OCI-M2 (cell line): ENCODE measurements at regions not wholly inside any gene's neighbourhood (a gene's known extent, or its start where the extent isn't known, plus 50 kb on each side); places are given as distances from the start of the nearest gene placed in this dataset.
"Not testable (repeated sequence)": the region's sequence is repeated elsewhere in the genome, so short reads cannot be mapped to it uniquely, and the experiment has no call there.

Source experiments
- DNase-seq: peaks from one replicate; lab custom pipeline; 2025; ENCODE audit not compliant: unreplicated experiment; lab: John Stamatoyannopoulos, UW

DNA sequence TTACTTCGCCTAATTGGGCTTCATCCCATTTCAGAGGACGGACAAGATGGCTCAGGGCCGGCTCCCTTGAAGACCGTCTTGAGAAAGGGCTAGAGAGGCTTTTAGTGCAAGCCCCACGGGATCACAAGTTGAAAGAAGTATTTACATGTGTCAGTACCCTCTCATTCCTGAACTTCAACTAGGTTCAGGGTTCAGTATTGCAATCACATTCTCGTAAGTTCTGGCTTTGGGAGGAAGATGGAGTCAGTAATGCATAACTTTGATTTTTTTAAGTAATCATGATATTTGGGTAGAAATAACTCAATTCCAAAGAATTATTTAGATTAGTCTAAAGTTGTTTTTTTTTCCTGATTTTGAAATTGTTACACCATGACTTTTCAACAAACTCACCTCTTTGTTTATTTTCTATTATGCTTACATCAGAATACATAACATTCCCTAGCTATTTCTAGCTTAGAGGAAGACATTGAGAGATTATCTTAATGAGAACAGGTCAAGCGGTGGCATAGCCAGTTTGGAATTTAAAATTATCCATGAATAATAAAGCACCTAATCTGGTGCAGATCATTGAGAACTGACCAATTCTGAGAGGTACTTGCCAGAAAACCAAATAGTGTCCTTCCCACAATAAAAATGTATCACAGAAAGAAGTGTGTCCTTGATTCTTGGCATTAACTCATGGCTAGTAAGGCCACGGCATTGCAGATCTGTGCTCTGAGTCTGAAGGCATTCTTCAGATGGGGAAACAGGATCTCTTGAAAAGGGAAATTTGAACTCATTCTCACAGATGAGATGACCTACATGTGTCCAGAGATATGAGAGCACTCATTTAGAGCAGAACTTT is 92.1 kb upstream of the BLID start:
- DNase-seq: no peak

DNA sequence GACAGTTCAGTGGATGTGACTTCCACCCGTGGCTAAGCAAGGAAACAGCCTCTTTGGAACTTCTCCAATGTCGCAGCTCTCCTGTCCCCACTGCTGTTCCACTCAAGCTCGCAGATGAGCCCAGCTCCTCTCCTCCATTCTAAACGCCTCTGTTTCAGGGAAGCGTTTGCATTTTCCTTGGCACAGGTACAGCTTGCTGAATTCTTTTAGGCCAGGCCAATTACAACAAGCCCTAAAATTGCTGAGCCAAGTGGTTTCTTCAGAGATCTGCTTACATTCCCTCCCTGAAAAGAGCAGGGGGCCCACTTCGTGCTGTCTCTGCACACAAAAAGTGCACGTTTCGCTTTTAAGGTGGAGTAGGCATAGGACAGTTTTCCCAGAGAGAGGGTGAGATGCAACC is 91.5 kb upstream of the BLID start:
- DNase-seq: no peak

DNA sequence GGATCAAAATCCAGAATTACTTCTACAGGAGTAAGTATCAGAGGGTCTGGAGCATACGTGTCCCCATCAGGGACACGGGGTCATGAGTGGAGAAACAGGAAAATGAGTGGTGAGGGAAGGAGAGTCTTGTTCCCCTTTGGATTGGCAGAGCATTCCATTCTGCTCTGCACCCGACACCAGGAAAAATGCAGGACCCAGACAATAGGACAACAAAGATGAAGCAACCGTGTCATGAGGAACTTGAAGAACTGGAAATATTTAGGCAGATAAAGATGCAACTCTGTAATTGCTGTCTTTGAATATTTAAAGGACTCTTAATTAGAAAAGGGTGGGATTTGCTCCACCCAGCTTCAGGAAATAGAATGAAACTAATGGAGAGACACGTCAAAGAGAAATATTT is 89.0 kb upstream of the BLID start:
- no peak for DNase-seq

DNA sequence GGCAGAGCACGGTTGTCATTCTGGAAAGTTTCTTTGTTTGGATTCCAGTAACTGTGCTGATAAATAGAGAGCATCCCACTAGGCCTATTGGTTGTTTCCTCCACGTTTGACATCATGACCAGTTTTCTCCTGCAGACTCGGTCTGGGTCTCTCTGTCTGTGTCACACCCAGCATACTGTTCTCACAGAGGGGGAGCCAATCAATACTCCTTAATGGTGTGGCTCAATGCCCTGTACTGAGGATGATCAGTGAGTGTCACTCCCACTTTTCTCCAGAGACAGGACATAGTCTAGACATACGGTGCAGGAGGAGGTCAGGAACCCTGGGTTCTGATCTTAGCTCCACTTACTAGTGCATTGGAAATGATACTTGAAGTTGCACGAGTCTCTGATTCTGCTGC is 88.2 kb upstream of the BLID start:
- no peak for DNase-seq

DNA sequence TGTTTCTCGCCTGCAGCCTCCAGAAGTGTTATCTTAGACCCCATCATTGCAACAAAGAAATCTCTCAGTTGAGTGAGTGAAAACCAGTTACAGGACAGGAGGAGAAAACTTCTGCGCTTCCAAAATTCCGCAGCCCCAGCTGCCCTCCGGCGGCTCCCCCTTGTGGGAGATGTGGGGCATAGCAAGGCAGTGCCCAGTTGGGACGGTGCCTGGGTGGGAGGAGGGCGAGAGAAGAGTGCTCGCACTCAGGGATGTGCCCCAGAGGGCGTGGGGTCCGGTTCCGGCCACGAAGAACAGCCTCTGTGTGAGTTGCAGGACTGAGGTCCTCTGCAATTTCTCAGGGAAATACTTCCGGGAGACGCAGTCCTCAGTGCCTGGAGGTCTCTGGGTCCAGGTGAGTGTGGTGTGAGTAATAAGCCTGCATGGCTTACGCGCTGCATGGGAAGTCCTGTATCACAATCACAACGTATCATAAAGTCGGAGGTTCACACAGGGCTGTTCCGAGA is 87.0 kb upstream of the BLID start:
- DNase-seq: no peak

DNA sequence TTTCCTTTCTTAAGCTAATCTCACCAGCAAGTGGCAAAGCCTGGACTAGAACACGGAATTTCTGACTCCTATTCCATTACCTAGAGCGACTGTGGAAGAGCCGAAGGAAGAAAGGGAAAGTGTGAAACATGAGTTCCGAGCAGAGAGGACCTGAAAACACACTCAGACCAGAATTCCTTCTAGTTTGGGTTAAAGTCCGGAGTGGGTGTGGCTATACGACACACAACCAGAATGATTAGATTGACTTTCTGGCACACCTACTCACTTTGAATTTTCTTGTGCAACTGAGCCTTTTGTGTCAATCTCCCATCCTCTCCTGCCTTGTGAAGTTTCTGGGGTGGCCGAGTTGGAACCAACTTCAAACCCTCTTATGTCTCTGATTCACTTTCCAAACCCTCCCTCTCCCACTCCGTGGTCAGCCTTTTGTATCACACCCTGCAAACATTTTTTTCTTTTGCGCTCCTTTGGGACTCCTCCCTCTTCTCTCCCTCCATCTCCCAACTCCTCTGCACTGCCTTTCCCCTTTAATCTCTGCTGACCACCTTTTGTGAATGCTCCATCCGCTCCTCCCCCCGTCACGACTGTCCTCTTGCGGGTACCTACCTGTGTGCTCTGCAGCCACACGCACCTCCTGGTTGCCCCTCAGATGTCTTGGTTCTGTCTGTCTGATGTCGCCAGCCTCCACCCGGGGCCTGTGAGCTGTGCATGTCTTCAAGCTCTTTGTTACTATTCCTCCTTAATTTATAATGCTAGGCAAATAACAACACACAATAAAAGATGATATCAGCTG is 86.3 kb upstream of the BLID start:
- DNase-seq: no peak

DNA sequence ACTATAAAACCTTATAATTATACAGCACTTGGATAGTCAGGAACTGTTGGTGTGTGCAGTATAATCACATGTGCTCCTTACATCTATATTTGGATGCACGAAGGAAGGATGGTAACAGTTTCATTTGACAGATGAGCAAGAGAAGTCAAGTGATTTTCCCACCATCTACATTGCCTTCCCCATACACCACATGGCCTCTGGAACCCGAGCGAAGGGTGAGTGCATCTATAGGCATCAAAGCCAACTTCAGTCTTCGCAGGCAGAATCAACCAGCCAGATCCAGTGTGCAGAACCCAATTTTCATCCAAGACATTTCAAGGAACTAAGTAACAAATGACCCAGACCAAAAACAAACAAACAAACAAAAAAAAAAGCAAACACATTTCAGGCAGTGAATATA is 85.1 kb upstream of the BLID start:
- no peak for DNase-seq

DNA sequence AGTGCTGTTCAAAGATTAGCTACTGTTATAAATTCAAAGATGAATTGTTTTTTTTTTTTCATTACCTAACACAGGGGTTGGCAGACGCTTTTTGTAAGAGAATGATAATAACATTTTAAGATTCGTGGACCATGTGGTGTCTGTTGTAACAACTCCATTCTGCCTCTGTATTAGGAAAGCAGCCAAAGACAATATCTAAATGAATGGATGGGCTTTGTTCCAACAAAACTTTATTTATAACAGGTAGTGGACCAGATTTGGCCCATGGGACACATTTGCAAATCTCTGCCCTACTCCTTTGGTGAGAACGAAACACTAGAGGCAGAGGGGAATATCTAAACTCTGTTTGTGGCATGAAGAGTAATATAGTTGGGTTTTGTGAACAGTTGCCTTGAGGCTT is 83.6 kb upstream of the BLID start:
- no peak for DNase-seq

DNA sequence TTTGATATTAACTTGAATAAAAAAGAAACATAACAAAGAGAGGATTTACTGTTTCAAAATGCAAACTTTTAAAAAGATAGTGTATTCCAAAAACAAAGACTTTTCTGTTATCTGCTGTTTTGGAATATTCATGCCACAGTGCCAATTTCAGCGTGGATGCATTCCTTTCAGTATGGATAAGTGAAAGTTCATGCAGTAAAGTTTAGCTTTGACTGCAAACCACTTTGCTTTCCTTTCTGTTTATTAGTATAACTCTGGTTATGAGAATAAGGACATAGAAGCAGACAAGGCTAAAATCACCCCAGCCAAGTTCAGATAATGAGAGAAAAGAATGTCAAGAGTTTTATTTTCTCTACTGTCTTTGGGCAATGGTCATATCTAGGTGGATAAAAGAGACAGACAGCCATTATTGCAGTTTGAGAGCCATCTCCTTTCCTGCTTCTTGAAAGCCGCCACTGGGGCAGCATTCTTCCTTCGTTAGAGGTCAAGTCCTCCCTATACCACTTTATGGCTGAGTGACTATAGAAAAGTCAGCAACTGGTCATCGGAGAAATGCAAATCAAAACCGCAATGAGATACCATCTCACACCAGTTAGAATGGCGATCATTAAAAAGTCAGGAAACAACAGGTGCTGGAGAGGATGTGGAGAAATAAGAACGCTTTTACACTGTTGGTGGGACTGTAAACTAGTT is 82.4 kb upstream of the BLID start:
- DNase-seq: no peak

DNA sequence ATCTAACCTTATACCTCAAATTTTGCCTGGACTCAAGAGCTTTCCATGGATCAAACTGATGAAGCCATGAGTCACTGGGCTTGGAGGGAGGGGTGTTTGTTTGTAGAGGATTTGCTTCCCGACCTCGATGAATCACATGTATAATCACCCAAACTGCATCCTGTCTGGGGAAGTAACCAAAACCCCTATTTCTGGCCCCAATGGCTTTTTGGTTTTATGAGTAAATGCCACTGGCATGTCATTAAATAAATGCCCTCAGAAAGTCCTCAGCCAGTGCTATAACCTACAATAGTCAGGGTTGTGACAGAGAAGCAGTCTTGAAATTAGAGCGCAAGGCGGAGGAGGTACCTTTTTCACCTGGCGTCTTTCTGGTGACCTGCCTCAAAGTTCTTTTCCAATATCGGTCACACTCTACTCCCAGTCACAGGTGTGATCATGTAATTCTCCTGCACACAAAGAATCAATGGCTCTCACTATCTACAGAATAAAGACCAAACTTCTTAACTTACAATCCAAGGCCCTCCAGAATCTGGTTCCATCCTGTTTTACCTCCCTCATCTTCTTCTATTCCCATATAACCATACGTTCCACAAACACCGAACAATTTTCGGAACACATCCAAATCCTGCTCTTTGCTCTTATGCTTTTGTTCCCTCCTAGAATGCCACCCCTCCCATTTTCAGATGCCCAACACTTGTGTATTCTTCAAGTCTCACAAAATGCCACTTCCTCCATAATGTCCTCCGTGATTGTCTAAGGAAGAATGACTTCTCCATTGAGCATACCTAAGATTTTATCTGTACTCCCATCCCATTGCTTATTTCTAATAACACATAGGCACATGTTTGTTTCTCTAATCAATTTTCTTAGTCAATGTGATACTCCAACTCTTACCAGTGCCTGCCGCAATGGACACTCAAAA is 81.3 kb upstream of the BLID start:
- DNase-seq: no peak

DNA sequence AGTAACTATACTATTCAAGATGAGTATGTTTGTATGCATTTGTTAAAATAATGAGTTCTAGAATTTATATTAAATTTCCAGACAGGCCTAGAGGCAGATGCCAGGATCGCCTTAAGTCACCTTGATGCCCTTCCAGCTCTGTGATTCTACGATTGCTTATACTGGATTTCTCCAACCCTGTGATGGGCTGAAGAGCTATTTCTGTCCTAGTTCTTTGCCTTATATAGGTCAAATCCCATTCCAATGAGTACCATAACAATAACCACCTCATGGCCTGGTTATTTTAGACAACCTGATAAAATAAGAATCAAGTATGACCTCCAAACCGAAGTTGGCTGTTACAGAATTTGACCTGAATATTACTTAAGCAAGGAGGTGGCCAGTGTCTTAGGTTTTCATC is 79.8 kb upstream of the BLID start:
- no peak for DNase-seq

DNA sequence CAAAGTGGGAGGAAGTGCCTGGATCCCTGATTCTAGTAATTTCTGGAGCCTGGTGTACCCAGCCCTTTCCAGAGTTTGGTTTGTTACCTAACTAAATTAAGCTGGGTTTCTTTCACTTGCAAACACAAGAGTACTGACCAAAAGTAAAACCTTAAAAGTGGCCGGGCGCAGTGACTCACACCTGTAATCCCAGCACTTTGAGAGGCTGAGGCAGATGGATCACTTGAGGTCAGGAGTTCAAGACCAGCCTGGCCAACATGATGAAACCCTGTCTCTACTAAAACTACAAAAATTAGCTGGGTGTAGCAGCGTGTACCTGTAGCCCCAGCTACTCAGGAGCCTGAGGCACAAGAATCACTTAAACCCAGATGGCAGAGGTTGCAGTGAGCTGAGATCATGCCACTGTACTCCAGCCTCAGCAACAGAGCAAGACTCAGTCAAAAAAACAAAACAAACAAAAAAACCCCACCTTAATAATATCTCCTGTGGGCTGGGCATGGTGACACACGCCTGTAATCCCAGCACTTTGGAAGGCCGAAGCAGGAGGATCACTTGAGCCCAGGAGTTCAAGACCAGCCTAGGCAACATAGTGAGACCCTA is 78.0 kb upstream of the BLID start:
- not testable (repeated sequence) for DNase-seq

DNA sequence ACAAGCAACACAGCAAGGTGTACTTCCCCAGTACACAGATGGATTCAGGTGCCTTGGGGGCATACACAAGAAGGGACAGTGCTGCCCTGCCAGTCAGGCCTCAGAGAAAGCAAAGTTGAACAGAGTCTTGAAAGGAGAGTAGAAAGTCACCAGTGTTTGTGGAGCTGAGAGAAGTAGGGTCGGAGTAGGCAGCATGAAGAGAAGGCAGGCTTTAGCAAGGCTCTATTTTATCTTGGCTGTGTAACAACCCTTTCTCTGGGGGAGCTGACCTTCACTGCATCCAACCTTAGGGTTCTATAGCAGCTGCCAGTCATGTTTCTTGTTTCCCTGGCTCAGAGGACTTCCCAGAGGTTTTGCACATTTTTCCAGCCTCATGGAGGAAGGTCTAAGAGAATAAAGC is 77.4 kb upstream of the BLID start:
- DNase-seq: no peak

DNA sequence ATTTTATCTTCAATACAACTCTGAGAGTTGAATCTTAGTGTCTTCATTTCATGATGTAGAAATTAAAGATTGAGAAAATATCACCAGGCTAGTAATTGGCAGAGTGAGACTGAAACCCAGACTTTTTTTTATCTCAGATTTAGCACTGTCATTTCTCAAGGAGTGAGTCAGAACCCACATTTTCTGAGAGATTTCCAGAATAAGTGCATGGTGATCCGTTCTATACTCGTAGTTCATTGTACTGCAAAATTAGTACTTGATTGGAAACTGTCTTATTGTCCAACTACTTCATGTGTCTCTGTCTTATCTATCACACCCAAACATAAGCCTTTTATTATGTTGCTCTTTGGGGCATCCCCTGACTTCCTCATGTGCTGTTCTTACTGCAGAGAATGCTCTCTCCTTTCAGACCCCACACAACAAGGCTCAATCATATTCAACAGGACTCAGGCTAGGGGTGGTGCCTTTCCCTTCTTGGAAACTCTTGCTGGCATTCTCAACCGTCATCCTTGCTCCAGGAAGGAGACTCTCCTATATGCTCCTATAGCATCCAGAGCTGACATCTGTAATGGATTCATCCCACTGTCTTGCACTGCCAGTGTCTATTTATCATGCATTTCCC is 76.7 kb upstream of the BLID start:
- DNase-seq: no peak

DNA sequence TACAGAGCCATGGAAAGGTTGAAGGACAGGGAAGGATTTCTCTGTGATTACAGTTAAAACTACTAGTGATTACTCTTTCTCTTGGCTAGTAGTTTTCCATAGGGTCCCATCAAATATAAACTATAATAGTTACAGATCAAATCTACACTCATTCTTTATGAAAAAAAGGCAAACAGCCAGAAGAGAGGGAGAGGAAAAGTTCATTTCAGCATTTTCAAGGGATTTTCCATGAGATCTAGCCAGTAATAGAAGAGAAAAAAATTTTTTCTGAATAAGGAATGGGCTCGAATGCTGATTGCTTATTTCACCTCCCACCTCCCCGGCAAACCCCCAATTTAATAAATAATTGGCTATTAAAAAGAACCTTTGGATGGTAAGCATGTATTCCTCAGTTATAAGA is 74.8 kb upstream of the BLID start:
- DNase-seq: no peak

DNA sequence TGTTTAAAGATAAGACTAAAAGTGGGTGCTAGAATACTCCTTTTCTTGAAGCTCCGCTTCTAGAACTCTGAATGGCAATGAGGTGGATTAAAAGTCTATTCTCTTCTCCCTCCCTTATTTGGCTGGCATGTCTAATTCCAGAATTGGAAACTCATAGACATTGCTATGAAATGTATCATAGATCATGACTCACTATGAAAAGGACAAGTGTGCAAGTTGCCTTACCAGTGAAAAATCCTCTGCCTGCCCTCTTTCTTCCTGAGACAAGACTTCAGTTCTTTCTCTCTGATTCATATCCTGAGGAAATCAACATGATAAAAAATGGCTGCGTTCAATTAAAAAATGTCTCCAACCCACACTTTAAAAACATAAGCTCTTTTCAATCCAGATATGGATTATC is 73.2 kb upstream of the BLID start:
- no peak for DNase-seq

DNA sequence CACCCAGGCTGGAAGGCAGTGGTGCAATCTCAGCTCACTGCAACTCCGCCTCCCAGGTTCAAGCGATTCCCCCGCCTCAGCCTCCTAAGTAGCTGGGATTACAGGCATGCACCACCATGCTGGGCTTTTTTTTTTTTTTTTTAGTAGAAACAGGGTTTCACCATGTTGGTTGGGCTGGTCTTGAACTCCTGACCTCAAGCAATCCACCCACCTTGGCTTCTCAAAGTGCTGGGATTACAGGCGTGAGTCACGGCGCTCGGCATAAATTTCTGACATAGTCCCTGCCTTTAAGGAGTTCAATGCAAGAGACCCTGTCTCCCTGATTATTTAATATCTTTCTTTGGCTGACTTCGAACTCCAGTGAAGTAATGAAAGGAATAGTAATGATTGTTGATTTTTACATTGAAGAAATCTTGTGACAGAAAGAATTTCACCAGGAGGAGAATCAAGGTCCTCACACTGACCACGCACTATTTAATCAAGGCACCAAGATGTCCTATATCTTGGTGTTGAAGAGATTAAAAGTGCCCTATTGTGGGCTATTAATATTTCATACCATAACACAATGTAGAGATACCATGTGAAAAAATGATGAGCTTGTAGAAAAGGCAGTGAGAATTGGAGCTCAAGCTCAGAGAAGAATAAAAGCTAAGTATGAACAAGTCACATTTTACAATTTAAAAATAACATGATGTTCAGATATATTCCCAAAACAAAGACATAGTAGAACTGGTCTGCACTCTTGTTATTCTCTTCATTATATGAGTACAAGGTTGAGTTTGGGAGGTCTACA is 71.6 kb upstream of the BLID start:
- no peak for DNase-seq

DNA sequence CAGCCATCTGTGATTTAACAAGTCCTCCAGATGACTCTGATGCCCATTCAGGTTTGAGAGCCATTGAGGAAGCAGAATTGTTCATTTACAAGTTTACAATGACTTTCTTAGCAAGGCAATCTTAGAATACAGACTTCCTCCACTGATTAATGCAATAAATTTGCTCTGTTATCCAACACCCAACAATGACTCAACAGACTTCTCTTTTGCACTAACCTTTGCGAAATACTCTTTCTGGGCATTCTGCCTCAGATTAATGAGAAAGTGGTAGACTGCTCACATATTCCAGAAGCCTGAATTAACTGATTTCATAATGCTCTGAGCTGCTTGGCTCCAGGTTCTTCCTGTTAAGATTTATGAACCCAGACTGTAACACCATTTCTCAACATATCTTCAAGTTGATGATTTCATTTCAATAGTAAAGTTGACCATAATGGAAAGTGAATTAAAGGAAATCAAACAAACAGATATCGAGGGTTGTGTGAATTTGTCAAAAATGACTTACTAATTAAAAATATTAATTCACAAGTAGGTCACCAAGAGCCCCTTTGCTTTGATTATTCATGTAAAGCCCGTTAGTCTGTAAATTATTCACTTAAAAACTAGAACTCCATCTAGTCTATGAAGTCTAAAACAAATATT is 70.5 kb upstream of the BLID start:
- DNase-seq: no peak

DNA sequence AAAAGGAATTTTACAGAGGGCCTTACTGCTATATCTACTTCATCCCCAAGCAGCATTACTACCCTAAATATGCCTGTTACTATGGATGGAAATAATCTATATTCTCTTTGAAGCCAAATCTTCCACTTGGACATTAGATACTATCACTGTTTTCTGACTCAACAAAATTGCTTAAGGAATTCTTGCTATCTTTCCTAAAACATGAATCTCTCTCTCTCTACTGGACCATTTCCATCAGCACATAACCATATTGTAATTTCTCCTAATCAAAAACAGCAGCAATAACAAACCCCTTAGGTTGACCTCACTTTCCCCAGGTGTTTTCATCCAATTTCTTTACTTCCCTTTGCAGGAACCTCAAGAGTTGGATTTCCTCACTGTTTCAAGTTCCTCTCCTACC is 67.9 kb upstream of the BLID start:
- no peak for DNase-seq
